ENCODE measurements at regions not wholly inside any gene's neighbourhood (a gene's known extent, or its start where the extent isn't known, plus 50 kb on each side); places are given as distances from the start of the nearest gene placed in this dataset.
"Not testable (repeated sequence)": the region's sequence is repeated elsewhere in the genome, so short reads cannot be mapped to it uniquely, and the experiment has no call there.

- Mint-ChIP-seq H3K27ac (no peak overlapping the region), H3K4me1 (ENCODE audit: low read depth) (no peaks in the 10 kb centered on the region), H3K27me3 (peaks cover 12% of the 10 kb centered on the region)
These were observed 55.5 kb downstream of the PRR15 start for GRCh38 chr7:29619111-29619510.

GRCh38 chr7:29619848-29620555 is 56.4 kb downstream of the PRR15 start:
- Mint-ChIP-seq H3K27ac (no peak overlapping the region), H3K27me3 (peaks cover 10% of the 10 kb centered on the region), H3K9me3 (ENCODE audit: low read depth) (no peaks in the 10 kb centered on the region), H3K4me3 (no peak overlapping the region), H3K4me1 (ENCODE audit: low read depth) (no peaks in the 10 kb centered on the region), H3K36me3 (no peaks in the 10 kb centered on the region)

More at GRCh38 chr7:29619111-29619510, 55.5 kb downstream of the PRR15 start:
- no peaks in the 10 kb centered on the region for H3K9me3 Mint-ChIP-seq (ENCODE audit: low read depth)
- no peak overlapping the region for H3K4me3 Mint-ChIP-seq
- no peaks in the 10 kb centered on the region for H3K36me3 Mint-ChIP-seq

- Mint-ChIP-seq H3K4me1 (ENCODE audit: low read depth) (no peaks in the 10 kb centered on the region), H3K27me3 (peaks cover 8% of the 10 kb centered on the region), H3K9me3 (ENCODE audit: low read depth) (no peaks in the 10 kb centered on the region), H3K36me3 (no peaks in the 10 kb centered on the region), H3K27ac (no peak overlapping the region), H3K4me3 (no peak overlapping the region)
These were observed 56.9 kb downstream of the PRR15 start for GRCh38 chr7:29620556-29620930.

DNA sequence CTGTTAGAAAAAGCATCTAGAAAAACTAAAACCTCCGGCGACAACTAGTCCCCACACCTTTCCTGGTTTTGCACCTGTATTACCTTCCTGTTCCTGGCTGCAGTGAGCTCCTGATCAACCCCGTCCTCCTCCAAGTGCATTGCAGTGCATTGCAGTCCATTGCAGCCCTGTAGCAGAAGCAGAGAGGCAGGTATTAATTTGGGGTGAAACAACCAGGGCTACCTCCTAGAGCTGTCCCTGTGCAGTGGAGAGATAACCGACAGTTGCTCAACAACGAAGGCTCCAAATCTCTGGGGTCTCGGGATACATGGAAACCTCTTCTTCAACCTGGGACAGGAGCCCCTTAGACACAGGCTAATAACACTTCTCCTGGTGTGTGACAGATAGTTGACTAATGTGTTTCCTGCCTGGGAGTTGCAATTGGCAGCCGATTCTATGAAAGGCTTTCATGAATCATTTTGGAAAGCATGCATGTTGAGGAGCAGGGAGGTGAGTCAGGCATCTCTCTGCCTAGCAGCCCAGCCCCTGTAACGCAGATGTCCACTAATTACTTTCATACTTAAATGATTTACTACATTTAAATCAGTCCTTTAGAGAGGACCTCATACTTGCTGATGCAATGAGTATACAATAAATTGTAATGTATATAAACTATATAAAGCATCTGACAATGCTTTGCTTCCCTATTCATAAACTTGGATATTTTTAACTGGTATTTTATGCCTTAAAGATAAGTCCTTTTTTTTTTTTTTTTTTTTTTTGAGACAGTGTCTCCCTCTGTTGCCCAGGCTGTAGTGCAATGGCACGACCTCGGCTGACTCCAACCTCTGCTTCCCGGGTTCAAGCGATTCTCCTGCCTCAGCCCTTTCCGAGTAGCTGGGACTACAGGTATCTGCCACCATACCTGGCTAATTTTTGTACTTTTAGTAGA is 59.0 kb downstream of the PRR15 start:
- no peaks in the 10 kb centered on the region for H3K36me3 Mint-ChIP-seq
- H3K4me1 Mint-ChIP-seq (ENCODE audit: low read depth), result no peaks in the 10 kb centered on the region
- H3K4me3 Mint-ChIP-seq, result no peak overlapping the region
- H3K27me3 Mint-ChIP-seq, result peaks cover 5% of the 10 kb centered on the region
- H3K27ac Mint-ChIP-seq, result no peak overlapping the region
- H3K9me3 Mint-ChIP-seq (ENCODE audit: low read depth), result no peaks in the 10 kb centered on the region

DNA sequence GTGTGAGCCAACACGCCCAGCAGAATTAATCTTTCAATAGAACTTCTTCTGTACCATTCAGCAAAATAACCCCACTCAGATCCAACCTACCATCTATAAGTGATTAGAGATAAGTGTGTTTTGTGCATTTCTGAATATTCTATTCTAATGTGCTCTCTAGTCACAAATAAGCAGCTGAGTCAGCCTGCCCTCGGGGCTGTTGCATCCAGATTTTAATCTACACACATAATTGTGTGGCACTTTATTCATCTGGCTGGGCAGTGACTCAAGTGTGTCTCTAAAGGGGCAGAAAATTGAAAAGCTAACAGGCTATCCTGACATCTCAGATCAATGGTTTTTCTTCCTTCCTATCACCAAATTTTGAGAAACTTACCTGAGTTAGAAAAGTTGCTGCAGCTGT is 60.3 kb downstream of the PRR15 start:
- no peak overlapping the region for H3K4me3 Mint-ChIP-seq
- no peaks in the 10 kb centered on the region for H3K36me3 Mint-ChIP-seq
- no peak overlapping the region for H3K27ac Mint-ChIP-seq
- no peaks in the 10 kb centered on the region for H3K9me3 Mint-ChIP-seq (ENCODE audit: low read depth)
- H3K27me3 Mint-ChIP-seq, result peaks cover 5% of the 10 kb centered on the region
- H3K4me1 Mint-ChIP-seq (ENCODE audit: low read depth), result no peaks in the 10 kb centered on the region

- Mint-ChIP-seq H3K27me3 (peaks cover 2% of the 10 kb centered on the region), H3K27ac (no peak overlapping the region), H3K4me3 (no peak overlapping the region), H3K9me3 (ENCODE audit: low read depth) (no peaks in the 10 kb centered on the region), H3K4me1 (ENCODE audit: low read depth) (no peaks in the 10 kb centered on the region), H3K36me3 (no peaks in the 10 kb centered on the region)
These were observed 63.1 kb downstream of the PRR15 start for GRCh38 chr7:29626730-29627129.

- no peaks in the 10 kb centered on the region for H3K36me3 Mint-ChIP-seq
- H3K27me3 Mint-ChIP-seq, result peaks cover 2% of the 10 kb centered on the region
- no peaks in the 10 kb centered on the region for H3K9me3 Mint-ChIP-seq (ENCODE audit: low read depth)
- no peak overlapping the region for H3K4me3 Mint-ChIP-seq
- H3K27ac Mint-ChIP-seq, result no peak overlapping the region
- no peaks in the 10 kb centered on the region for H3K4me1 Mint-ChIP-seq (ENCODE audit: low read depth)
These were observed 64.0 kb downstream of the PRR15 start for GRCh38 chr7:29627631-29628030.

- Mint-ChIP-seq H3K4me3 (no peak overlapping the region), H3K27me3 (peaks cover 2% of the 10 kb centered on the region)
These were observed 65.9 kb downstream of the PRR15 start for GRCh38 chr7:29629507-29629906.

DNA sequence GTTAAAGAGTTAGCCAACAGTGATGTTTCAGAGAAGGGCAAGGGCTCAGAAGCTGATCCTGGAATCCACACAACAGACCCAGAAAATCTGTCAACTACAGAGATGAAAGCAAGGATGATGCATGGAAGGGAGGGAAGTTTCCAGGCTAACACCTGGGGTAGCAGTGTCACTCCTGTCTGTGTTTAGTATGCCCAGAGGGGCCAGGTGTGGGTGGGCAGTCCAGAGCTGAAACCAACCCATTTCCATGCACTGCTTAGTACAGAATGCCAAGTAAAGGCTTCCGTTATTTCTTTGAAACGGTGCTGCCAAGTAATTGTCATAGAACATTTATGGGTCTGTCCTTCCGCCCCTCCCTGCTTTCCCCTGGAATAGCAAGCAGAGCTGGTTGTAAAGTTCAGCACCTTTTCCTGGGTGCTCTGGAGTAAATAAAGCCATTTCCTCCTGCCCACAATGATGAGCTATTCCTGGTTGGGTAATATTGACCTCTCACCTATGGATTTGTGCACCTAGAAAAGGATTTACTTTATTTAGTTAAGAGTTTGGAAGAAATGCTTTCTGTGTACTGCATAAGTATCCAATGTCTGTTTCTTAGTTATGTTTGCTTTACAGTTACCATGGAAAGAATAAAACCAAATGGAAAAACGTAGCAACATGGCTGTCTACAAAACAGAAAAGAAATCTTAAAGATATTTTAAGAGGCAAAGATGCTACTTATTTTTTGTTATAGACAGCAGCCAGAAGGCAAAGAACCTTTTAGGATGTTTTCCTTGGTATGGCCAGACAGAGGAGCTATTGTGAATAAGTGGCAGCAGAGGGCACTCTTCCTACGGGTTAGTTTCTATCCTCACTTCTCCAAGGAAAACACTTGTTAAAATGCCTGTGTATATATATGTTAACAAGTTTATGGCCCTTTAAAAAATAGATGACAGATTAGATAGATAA is 71.7 kb downstream of the PRR15 start:
- not testable (repeated sequence) for H3K9me3 Mint-ChIP-seq (ENCODE audit: low read depth); H3K27ac Mint-ChIP-seq; H3K27me3 Mint-ChIP-seq; H3K4me3 Mint-ChIP-seq; H3K4me1 Mint-ChIP-seq (ENCODE audit: low read depth); H3K36me3 Mint-ChIP-seq

More at GRCh38 chr7:29629507-29629906, 65.9 kb downstream of the PRR15 start:
- no peaks in the 10 kb centered on the region for H3K36me3 Mint-ChIP-seq
- no peak overlapping the region for H3K27ac Mint-ChIP-seq
- H3K4me1 Mint-ChIP-seq (ENCODE audit: low read depth), result no peaks in the 10 kb centered on the region
- no peaks in the 10 kb centered on the region for H3K9me3 Mint-ChIP-seq (ENCODE audit: low read depth)

- Mint-ChIP-seq H3K9me3 (ENCODE audit: low read depth) (no peaks in the 10 kb centered on the region), H3K4me1 (ENCODE audit: low read depth) (no peaks in the 10 kb centered on the region), H3K27ac (no peak overlapping the region), H3K27me3 (peaks cover 2% of the 10 kb centered on the region), H3K4me3 (no peak overlapping the region), H3K36me3 (no peaks in the 10 kb centered on the region)
These were observed 72.3 kb downstream of the PRR15 start for GRCh38 chr7:29636009-29636351.

DNA sequence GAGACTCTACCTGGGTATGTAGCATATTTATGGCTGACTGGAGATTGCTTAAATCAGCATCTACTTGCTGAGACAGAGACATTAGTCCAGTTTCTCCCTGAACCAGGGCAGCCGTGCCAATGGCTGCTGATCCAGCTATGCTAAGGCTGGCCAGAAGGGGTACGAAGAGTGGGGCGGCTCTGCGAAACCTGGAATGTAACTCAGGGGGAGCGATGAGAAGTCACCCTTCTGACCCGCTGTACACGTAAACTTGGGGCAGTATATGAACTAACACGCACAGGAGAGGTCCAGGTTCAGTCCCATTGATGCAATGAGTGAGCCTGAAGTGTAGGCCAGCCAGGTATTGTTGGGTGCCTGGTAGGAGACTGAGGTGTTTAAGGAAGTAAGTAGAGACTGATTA is 73.7 kb downstream of the PRR15 start:
- H3K4me3 Mint-ChIP-seq, result no peak overlapping the region
- H3K9me3 Mint-ChIP-seq (ENCODE audit: low read depth), result no peaks in the 10 kb centered on the region
- H3K27ac Mint-ChIP-seq, result no peak overlapping the region
- no peaks in the 10 kb centered on the region for H3K4me1 Mint-ChIP-seq (ENCODE audit: low read depth)
- no peaks in the 10 kb centered on the region for H3K36me3 Mint-ChIP-seq
- H3K27me3 Mint-ChIP-seq, result peaks cover 2% of the 10 kb centered on the region

GRCh38 chr7:29638841-29639240 is 75.2 kb downstream of the PRR15 start:
- H3K4me1 Mint-ChIP-seq (ENCODE audit: low read depth); H3K9me3 Mint-ChIP-seq (ENCODE audit: low read depth); H3K4me3 Mint-ChIP-seq; H3K36me3 Mint-ChIP-seq; H3K27me3 Mint-ChIP-seq; H3K27ac Mint-ChIP-seq: not testable (repeated sequence)

DNA sequence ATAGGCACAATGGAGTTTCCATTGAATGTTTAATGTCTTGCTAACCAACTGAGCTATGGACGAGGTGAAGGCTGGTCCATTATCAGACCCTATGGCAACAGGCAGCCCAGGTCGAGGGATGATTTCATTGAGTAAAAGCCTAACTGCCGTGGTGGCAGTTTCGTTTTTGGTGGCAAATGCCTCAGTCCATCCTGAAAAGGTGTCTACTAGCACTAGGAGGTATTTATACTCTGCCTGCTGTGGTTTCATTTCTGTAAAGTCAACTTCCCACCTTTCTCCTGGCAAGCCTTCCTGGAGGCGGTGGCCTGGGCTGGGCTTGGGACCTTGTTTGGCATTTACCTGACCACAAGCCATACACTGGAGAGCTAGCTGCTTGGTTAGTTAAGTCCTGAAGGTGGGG is 75.8 kb downstream of the PRR15 start:
- H3K27ac Mint-ChIP-seq, result no peak overlapping the region
- no peak overlapping the region for H3K4me3 Mint-ChIP-seq
- H3K9me3 Mint-ChIP-seq (ENCODE audit: low read depth), result no peaks in the 10 kb centered on the region
- no peaks in the 10 kb centered on the region for H3K27me3 Mint-ChIP-seq
- no peaks in the 10 kb centered on the region for H3K36me3 Mint-ChIP-seq
- no peaks in the 10 kb centered on the region for H3K4me1 Mint-ChIP-seq (ENCODE audit: low read depth)

- Mint-ChIP-seq H3K27ac (no peak overlapping the region), H3K9me3 (ENCODE audit: low read depth) (no peaks in the 10 kb centered on the region), H3K4me1 (ENCODE audit: low read depth) (no peaks in the 10 kb centered on the region), H3K36me3 (no peaks in the 10 kb centered on the region), H3K4me3 (no peak overlapping the region), H3K27me3 (no peaks in the 10 kb centered on the region)
These were observed 76.4 kb downstream of the PRR15 start for GRCh38 chr7:29639886-29640595.

Measured in activated naive CD8-positive, alpha-beta T cell (primary cell).